Anterior cingulate cortex (tissue), 58 donors: ENCODE measurements at regions not wholly inside any gene's neighbourhood (a gene's known extent, or its start where the extent isn't known, plus 50 kb on each side); places are given as distances from the start of the nearest gene placed in this dataset.

Source experiments
- DNase-seq, 58 donors: peaks; one replicate each; lab custom pipeline; 2025; lab: John Stamatoyannopoulos, UW

GRCh38 chr13:63184693-63185092 lies 1769.0 kb upstream of the PCDH20 start:
- DNase-seq: no peak

GRCh38 chr13:63175536-63175935 lies 1759.9 kb upstream of the PCDH20 start:
- DNase-seq: no peak

GRCh38 chr13:63167699-63168337 lies 1752.2 kb upstream of the PCDH20 start:
- no peak for DNase-seq

DNA sequence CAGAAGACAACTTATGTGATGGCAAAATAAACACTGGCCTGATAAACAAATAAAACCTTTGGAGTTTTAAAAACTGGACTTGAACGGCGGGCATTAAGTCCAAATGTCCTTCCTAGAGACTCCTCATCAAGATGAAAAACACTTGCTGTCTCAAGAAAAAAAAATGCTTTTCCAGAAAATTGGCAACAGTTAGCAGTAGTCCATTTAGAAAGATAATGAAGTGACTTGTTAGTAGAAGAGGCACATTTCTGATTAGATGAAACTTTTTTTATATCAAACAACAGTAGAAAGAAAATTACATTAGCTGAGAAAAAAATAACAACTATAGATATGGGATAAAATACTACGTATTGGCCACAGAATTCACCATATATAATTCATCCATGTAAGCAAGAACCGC lies 1750.7 kb upstream of the PCDH20 start:
- no peak for DNase-seq

GRCh38 chr13:63163903-63164302 lies 1748.3 kb upstream of the PCDH20 start:
- no peak for DNase-seq

DNA sequence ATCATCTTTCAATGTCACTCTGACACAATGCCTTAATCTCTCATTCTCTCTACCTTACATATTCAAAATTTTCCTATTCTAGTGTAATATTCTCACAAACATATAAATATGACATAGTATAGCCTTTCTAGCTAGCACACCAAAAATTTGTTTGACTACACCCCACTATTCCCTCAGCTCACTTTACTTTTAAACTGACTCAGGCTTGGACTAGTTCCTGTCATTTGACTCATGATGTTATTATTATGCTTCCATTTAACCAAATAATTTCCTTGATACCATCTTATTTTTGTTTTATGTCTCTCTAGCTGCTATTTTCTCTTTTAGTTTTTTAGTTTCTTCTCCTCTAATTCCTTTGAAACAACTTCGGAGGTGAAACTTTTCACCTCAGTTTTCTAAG lies 1745.6 kb upstream of the PCDH20 start:
- no peak for DNase-seq

- DNase-seq: no peak
Measured at GRCh38 chr13:63156816-63157215, 1741.2 kb upstream of the PCDH20 start.

DNA sequence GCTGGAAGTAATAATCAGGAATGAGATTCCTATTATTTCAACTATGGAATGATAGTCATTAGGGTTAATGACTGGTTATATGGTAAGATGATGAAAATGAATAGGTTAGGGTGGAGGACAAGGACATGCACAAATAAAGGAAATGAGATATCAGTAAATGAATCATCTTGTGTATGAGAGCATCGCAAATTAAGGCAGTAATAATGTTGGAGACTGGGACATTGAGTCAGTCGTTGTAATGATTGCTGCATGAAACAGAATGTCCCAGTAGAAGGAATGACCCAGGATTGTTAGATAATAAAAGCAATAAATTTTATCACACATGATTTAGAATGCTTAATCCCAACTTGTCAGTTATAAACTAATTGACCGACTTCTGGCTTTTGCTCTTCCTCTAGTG lies 1733.7 kb upstream of the PCDH20 start:
- no peak for DNase-seq

DNA sequence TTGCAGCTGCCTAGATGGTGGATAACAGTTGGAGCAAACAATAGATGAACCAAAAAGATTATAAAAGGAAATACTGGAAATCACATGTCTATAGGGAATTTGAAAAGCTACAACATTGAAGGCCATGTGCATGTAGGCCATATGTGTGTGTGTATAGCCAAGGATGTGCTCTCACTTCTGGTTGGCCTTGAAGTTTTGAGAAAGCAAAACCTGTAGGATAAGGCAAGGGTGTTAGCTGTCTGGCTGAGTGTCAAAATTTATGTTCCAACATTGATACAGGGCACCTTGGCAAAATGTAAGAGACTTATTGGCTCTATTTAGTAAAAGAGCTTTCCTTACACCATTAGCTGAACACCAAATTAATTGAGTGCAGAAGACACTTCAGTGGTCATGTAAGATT lies 1723.6 kb upstream of the PCDH20 start:
- no peak for DNase-seq

DNA sequence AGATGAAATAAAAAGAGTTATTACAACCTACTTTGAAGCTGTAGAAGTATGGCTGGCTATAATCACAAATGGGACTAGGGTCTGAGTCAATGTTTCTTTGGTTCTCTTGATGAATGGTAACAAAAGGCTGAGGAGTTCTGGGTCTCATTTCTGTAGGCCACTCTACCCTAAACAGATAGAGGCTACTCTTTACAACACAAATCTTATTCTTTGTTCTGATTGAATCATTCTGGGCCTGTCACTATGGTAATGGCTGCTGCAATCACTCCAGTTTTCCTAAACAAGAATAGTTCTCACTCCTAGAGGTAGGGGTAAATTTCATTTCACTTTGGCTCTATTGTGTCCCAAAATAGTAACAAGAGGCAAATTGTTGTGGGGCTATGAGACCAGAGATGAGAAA lies 1714.3 kb upstream of the PCDH20 start:
- DNase-seq: no peak

DNA sequence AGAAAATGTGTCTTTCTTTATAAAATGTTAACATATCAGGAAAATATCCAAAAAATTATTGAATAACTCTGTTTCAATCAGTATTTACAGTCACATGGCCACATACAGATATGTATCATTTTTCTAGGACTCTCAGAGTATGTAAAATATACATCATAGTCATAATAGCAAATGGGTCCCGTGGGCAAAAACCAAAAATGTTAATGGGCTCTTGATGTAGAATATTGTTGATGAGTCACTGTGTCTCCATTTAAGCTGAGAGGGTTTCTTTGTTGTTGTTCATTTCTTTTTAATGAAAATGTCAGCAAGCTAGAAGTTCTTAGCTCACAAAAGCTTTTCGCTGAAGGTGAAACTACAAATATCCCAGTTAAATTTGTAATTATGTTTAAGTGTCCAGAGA lies 1713.1 kb upstream of the PCDH20 start:
- DNase-seq: no peak

- DNase-seq: no peak
Measured at GRCh38 chr13:63124863-63125262, 1709.2 kb upstream of the PCDH20 start.

DNA sequence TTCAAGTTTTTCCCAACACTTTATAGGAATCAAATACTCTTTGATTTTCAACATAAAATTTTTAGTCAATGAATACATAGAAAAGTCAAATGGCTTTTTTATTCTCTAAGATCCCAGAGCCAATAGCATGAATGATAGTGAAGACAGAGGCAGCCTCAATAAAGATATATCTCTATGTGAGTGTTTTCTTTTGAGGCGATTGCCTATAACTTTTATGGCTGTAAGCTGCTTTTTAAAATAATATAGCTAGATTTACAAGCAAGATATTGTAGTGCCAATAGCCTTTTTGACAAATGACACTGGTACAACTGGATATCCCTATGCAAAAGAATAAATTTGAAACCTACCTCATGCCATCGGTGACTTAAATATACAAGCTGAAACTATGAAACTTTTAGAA lies 1705.2 kb upstream of the PCDH20 start:
- no peak for DNase-seq

- no peak for DNase-seq
Measured at GRCh38 chr13:63117710-63118109, 1702.1 kb upstream of the PCDH20 start.

DNA sequence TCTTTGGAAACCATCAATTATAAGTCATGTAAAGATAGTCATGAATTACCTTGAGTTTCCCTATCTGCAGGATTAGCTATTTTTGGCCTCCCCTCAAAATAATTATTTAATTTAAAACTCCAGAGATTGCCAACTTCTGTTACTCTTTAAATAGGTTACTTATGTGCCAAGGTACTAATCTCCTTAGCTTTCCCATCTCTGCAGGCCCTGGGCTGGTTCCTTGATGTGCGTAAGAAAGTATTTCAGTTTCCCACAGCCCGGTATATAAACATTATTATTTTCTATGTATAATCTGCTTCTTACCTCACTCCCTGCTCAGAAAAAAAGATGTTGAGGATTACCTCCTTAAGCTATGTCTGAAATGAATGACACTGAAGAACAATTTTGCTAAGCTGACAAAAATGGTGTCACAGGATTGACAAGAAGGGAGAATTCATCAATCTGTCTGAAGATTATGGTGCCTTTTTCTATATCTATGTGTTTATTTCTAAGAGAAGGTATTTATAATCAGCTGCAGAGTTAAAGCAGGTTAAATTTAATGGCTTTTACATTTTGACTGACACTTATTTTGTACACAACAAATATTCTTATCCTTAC lies 1697.2 kb upstream of the PCDH20 start:
- DNase-seq: no peak

DNA sequence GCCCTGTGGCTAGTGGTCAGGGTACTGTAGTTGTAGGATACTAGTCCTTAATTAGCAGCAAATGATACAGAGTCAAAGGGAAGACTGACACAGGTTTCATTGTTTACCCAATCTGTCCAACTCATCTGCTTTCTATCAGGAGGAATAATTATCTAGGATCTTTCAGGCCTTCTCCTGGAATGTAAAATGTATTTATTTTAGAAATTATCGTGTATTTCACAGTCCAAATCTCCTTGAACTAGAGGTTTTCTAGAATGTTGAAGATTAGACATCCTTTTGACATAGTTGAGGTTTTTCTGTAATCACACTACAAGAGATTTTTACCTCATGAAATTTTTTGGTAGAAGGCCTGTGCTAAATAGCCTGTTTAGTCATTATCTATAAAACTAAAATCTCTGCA lies 1694.8 kb upstream of the PCDH20 start:
- no peak for DNase-seq

DNA sequence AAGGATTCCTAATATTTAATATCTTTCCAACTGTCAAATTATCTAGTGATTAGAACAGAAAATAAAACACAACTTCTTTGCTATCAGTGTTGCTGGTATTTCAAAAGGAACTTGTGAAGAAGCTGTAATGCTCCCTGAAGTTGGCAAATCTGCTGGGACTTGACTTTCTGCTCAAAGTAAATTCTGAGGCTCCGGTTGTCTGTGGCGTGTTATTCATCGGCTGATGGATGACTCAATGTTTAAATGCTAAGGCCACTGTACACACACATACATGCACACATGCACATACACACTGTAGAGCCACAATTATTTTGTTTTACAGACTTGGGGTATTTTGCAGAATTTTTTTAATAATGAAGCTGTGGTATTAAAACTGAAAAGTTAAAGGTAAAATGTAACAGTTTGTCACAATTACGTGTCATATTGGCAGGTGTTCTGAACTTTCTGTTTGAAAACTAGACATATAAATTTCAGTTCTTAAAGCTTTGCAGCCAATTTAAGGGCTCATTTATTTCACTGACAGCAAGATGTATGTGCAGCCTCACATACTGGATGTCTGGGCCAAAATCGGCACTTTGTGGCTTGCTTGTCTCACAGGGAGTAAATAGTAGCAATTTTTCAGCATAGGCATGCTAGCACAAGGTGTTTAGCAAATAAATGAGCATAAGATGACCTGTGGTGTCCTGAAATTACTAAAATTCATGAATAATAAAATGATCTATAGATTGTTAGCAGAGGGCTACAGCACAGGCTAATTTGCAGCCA lies 1691.7 kb upstream of the PCDH20 start:
- no peak for DNase-seq

- no peak for DNase-seq
Measured at GRCh38 chr13:63094717-63095116, 1679.1 kb upstream of the PCDH20 start.

- DNase-seq: no peak
Measured at GRCh38 chr13:63093907-63094469, 1678.3 kb upstream of the PCDH20 start.

GRCh38 chr13:63092456-63092855 lies 1676.8 kb upstream of the PCDH20 start:
- DNase-seq: no peak

GRCh38 chr13:63090524-63090923 lies 1674.9 kb upstream of the PCDH20 start:
- no peak for DNase-seq

GRCh38 chr13:63088226-63088625 lies 1672.6 kb upstream of the PCDH20 start:
- DNase-seq: peak in 1 of 58 donors; percentile 3
